ENCODE measurements at regions not wholly inside any gene's neighbourhood (a gene's known extent, or its start where the extent isn't known, plus 50 kb on each side); places are given as distances from the start of the nearest gene placed in this dataset.
"Not testable (repeated sequence)": the region's sequence is repeated elsewhere in the genome, so short reads cannot be mapped to it uniquely, and the experiment has no call there.

GRCh38 chr9:88916894-88917293, 74.4 kb upstream of the S1PR3 start:
- H3K4me3 ChIP-seq (ENCODE audit: low read depth, low read length), result no peak overlapping the region

GRCh38 chr9:88917375-88917774, 73.9 kb upstream of the S1PR3 start:
- TF ChIP-seq, protein P1, sequence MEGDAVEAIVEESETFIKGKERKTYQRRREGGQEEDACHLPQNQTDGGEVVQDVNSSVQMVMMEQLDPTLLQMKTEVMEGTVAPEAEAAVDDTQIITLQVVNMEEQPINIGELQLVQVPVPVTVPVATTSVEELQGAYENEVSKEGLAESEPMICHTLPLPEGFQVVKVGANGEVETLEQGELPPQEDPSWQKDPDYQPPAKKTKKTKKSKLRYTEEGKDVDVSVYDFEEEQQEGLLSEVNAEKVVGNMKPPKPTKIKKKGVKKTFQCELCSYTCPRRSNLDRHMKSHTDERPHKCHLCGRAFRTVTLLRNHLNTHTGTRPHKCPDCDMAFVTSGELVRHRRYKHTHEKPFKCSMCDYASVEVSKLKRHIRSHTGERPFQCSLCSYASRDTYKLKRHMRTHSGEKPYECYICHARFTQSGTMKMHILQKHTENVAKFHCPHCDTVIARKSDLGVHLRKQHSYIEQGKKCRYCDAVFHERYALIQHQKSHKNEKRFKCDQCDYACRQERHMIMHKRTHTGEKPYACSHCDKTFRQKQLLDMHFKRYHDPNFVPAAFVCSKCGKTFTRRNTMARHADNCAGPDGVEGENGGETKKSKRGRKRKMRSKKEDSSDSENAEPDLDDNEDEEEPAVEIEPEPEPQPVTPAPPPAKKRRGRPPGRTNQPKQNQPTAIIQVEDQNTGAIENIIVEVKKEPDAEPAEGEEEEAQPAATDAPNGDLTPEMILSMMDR (IDR thresholded peaks at IDR 0.05; ENCODE audit: borderline replicate concordance, insufficient read depth, low read depth, low read length), result no peak
- no peak overlapping the region for H3K4me3 ChIP-seq (ENCODE audit: low read depth, low read length)

More at GRCh38 chr9:88916894-88917293, 74.4 kb upstream of the S1PR3 start:
- TF ChIP-seq, protein P1 (IDR thresholded peaks at IDR 0.05; ENCODE audit: borderline replicate concordance, insufficient read depth, low read depth, low read length), result no peak

GRCh38 chr9:88918537-88918936, 72.7 kb upstream of the S1PR3 start:
- H3K4me3 ChIP-seq (ENCODE audit: low read depth, low read length), result not testable (repeated sequence)

- no peak overlapping the region for H3K4me3 ChIP-seq (ENCODE audit: low read depth, low read length)
- TF ChIP-seq, protein P1 (IDR thresholded peaks at IDR 0.05; ENCODE audit: borderline replicate concordance, insufficient read depth, low read depth, low read length), result no peak
These were observed 70.6 kb upstream of the S1PR3 start for GRCh38 chr9:88920645-88921044.

- TF ChIP-seq, protein P1 (IDR thresholded peaks at IDR 0.05; ENCODE audit: borderline replicate concordance, insufficient read depth, low read depth, low read length), result no peak
- H3K4me3 ChIP-seq (ENCODE audit: low read depth, low read length), result no peak overlapping the region
These were observed 69.2 kb upstream of the S1PR3 start for GRCh38 chr9:88922091-88922490.

GRCh38 chr9:88923092-88923491, 68.2 kb upstream of the S1PR3 start:
- TF ChIP-seq, protein P1 (IDR thresholded peaks at IDR 0.05; ENCODE audit: borderline replicate concordance, insufficient read depth, low read depth, low read length), result no peak
- no peak overlapping the region for H3K4me3 ChIP-seq (ENCODE audit: low read depth, low read length)

GRCh38 chr9:88923653-88924288, 67.5 kb upstream of the S1PR3 start:
- TF ChIP-seq, protein P1 (IDR thresholded peaks at IDR 0.05; ENCODE audit: borderline replicate concordance, insufficient read depth, low read depth, low read length), result no peak
- no peak overlapping the region for H3K4me3 ChIP-seq (ENCODE audit: low read depth, low read length)
